HCT116 (cell line): ENCODE measurements at regions not wholly inside any gene's neighbourhood (a gene's known extent, or its start where the extent isn't known, plus 50 kb on each side); places are given as distances from the start of the nearest gene placed in this dataset.

ENCODE experiments used
- ATAC-seq: fragments of 200-7000 bp; cut with Tn5 transposase; 2 replicates; pipeline ENCODE4 v1.9.1; 2020; ENCODE audit warnings: mild to moderate bottlenecking, moderate library complexity
- BruUV-seq: library from RNA; stranded (reverse); fragments of 400-500 nt; replicated peaks from 2 replicates; lab custom pipeline; 2021; lab: Mats Ljungman, UMichigan
- CTCF ChIA-PET: fragments of 300-600 bp; sonication (Branson Sonifier 250); formaldehyde crosslinking; loops from one replicate; lab custom pipeline; 2021; ENCODE audit warnings: antibody characterized with exemption; lab: Charles Lee
- POLR2A ChIA-PET: fragments of 300-600, 350-600 bp; sonication (Branson Sonifier 250); formaldehyde crosslinking; loops from one replicate; lab custom pipeline; 2021; ENCODE audit warnings: antibody characterized with exemption; lab: Charles Lee
- RAD21 ChIA-PET, 2 experiments: fragments of 300-600 bp; sonication (Branson Sonifier 250); formaldehyde crosslinking; loops; one replicate each; lab custom pipeline; 2023; ENCODE audit warnings: low total read pairs in 2 of 2; ENCODE audit not compliant: uncharacterized antibody in 2 of 2, unreplicated experiment in 2 of 2, low non-redundant PET in 1 of 2; lab: Charles Lee
- DNase-seq: peaks from one replicate; pipeline ENCODE4 v3.0.0-alpha.2; 2010; ENCODE audit warnings: low read depth, low spot score
- H2AFZ ChIP-seq: fragments of 200-600 bp; shearing (Covaris generic), sonication (generic); 2 replicates; pipeline ENCODE4 v1.6.1; 2017; ENCODE audit warnings: low read depth, mixed run types, mixed read lengths, antibody characterized with exemption, low read length; ENCODE audit not compliant: poor library complexity, severe bottlenecking
- H3K27ac ChIP-seq: 2 replicates; pipeline ENCODE4 v1.5.1; 2012; ENCODE audit warnings: low read depth, low read length
- H3K27me3 ChIP-seq: fragments of 200-600 bp; sonication (generic); 2 replicates; pipeline ENCODE4 v1.6.1; 2016; ENCODE audit warnings: mixed run types, low read length, mixed read lengths; ENCODE audit not compliant: insufficient read depth
- H3K36me3 ChIP-seq, 2 experiments: fragments of 200-500 bp in 1 of 2; fragments of 200-600 bp in 1 of 2; sonication (Bioruptor generic) in 1 of 2; sonication (generic) in 1 of 2; 2 replicates each; pipeline versions ENCODE4 v1.5.1 to v1.6.1; 2014 to 2016; ENCODE audit warnings: low read length in 2 of 2, inconsistent platforms in 1 of 2, mixed read lengths in 1 of 2, mixed run types in 1 of 2; ENCODE audit not compliant: insufficient read depth in 2 of 2, control insufficient read depth in 1 of 2
- H3K4me1 ChIP-seq, 2 experiments: fragments of 200-600 bp in 1 of 2; sonication (generic) in 1 of 2; 2 replicates each; pipeline versions ENCODE4 v1.5.1 to v1.6.1; 2012 to 2017; ENCODE audit warnings: low read length in 2 of 2, inconsistent platforms in 1 of 2, mild to moderate bottlenecking in 1 of 2, mixed read lengths in 1 of 2, mixed run types in 1 of 2, moderate library complexity in 1 of 2; ENCODE audit not compliant: insufficient read depth in 2 of 2, control insufficient read depth in 1 of 2
- H3K4me2 ChIP-seq: fragments of 200-600 bp; sonication (generic); 2 replicates; pipeline ENCODE4 v1.6.1; 2017; ENCODE audit warnings: mixed run types, low read length, mixed read lengths
- H3K4me3 ChIP-seq, 2 experiments: fragments of 200-600 bp in 1 of 2; sonication (generic) in 1 of 2; replicated peaks in 1 of 2; 2 replicates each; pipeline ENCODE4 v1.5.1; 2011 to 2016; ENCODE audit warnings: low read length in 2 of 2, control low read depth in 1 of 2, low read depth in 1 of 2, mild to moderate bottlenecking in 1 of 2, mixed read lengths in 1 of 2, mixed run types in 1 of 2
- H3K79me2 ChIP-seq: fragments of 200-600 bp; sonication (generic); 2 replicates; pipeline ENCODE4 v1.6.1; 2017; ENCODE audit warnings: mild to moderate bottlenecking, mixed run types, low read length, moderate library complexity, mixed read lengths; ENCODE audit not compliant: insufficient read depth
- H3K9ac ChIP-seq: fragments of 200-600 bp; sonication (generic); 2 replicates; pipeline ENCODE4 v1.6.1; 2016; ENCODE audit warnings: low read length, mixed read lengths
- H3K9me2 ChIP-seq: fragments of 200-600 bp; sonication (generic), shearing (Covaris generic); 2 replicates; pipeline ENCODE4 v1.6.1; 2017; ENCODE audit warnings: mixed run types, mild to moderate bottlenecking, moderate library complexity; ENCODE audit not compliant: insufficient read depth
- H3K9me3 ChIP-seq, 2 experiments: fragments of 200-500 bp in 1 of 2; fragments of 200-600 bp in 1 of 2; sonication (Bioruptor generic) in 1 of 2; sonication (generic) in 1 of 2; 2 replicates each; pipeline ENCODE4 v1.6.1; 2014 to 2017; ENCODE audit warnings: low read length in 2 of 2, mixed read lengths in 2 of 2, inconsistent platforms in 1 of 2, low read depth in 1 of 2, mild to moderate bottlenecking in 1 of 2, mixed run types in 1 of 2, moderate library complexity in 1 of 2; ENCODE audit not compliant: control insufficient read depth in 1 of 2, insufficient read depth in 1 of 2
- H4K20me1 ChIP-seq: fragments of 200-600 bp; sonication (generic), shearing (Covaris generic); 2 replicates; pipeline ENCODE4 v1.6.1; 2017; ENCODE audit warnings: mixed run types, mild to moderate bottlenecking, moderate library complexity; ENCODE audit not compliant: insufficient read depth
- ATF3 ChIP-seq: IDR thresholded peaks from 2 replicates; pipeline ENCODE4 v1.6.1; 2012
- CBX3 ChIP-seq: IDR thresholded peaks from 2 replicates; pipeline ENCODE4 v1.6.1; 2012; ENCODE audit warnings: low read depth
- CEBPB ChIP-seq: IDR thresholded peaks from 2 replicates; pipeline ENCODE4 v1.6.1; 2012; ENCODE audit warnings: low read depth
- CTCF ChIP-seq, 3 experiments: fragments of 200-600 bp in 1 of 3; sonication (generic) in 1 of 3; IDR thresholded peaks in 2 of 3; conservative IDR thresholded peaks in 1 of 3; 2 replicates each; pipeline ENCODE4 v1.5.1; 2012 to 2017; ENCODE audit warnings: low read depth in 2 of 3, low read length in 2 of 3, antibody characterized with exemption in 1 of 3, borderline replicate concordance in 1 of 3, control low read depth in 1 of 3, mild to moderate bottlenecking in 1 of 3, mixed read lengths in 1 of 3, mixed run types in 1 of 3, moderate library complexity in 1 of 3; ENCODE audit not compliant: insufficient read depth in 1 of 3
- EGR1 ChIP-seq: IDR thresholded peaks from 2 replicates; pipeline ENCODE4 v1.6.1; 2012; ENCODE audit warnings: low read depth
- ELF1 ChIP-seq: IDR thresholded peaks from 2 replicates; pipeline ENCODE4 v1.6.1; 2012; ENCODE audit warnings: low read depth, borderline replicate concordance
- EZH2 ChIP-seq: fragments of 200-600 bp; sonication (generic); IDR thresholded peaks from 2 replicates; pipeline ENCODE4 v1.6.1; 2017; ENCODE audit warnings: antibody characterized with exemption, mixed run types
- FOSL1 ChIP-seq: IDR thresholded peaks from 2 replicates; pipeline ENCODE4 v1.6.1; 2012; ENCODE audit warnings: low read depth
- JUND ChIP-seq: IDR thresholded peaks from 2 replicates; pipeline ENCODE4 v1.6.1; 2012
- RAD21 ChIP-seq: IDR thresholded peaks from 2 replicates; pipeline ENCODE4 v1.6.1; 2012; ENCODE audit warnings: low read depth, mild to moderate bottlenecking
- REST ChIP-seq: IDR thresholded peaks from 2 replicates; pipeline ENCODE4 v1.6.1; 2012; ENCODE audit warnings: low read depth
- SP1 ChIP-seq: IDR thresholded peaks from 2 replicates; pipeline ENCODE4 v1.6.1; 2012; ENCODE audit warnings: low read depth
- SRF ChIP-seq: IDR thresholded peaks from 2 replicates; pipeline ENCODE4 v1.6.1; 2012; ENCODE audit warnings: low read depth
- TCF7L2 ChIP-seq: IDR thresholded peaks from 2 replicates; pipeline ENCODE4 v1.7.0; 2011; ENCODE audit warnings: borderline replicate concordance, inconsistent platforms; ENCODE audit not compliant: insufficient read depth, insufficient read length; ENCODE audit errors: extremely low read depth
- ZBTB33 ChIP-seq: IDR thresholded peaks from 2 replicates; pipeline ENCODE4 v1.6.1; 2011; ENCODE audit warnings: mild to moderate bottlenecking, low read length, moderate library complexity; ENCODE audit not compliant: insufficient replicate concordance; ENCODE audit errors: extremely low read depth
- ZFX ChIP-seq: fragments of 450-650 bp; IDR thresholded peaks from 2 replicates; pipeline ENCODE4 v1.6.1; 2017
- ZNF274 ChIP-seq: fragments of 200-500 bp; sonication (Bioruptor generic); IDR thresholded peaks from 2 replicates; pipeline ENCODE4 v1.6.1; 2014; ENCODE audit warnings: mild to moderate bottlenecking, low read depth, low read length, inconsistent platforms
- intact Hi-C: fragments of 100-400 bp; cut with micrococcal nuclease; formaldehyde crosslinking; loops from 2 replicates; pipeline ENCODE4 v1.10.0; 2022

- DNase-seq (no peak), ATAC-seq (no peak)
- Histone ChIP-seq H3K4me3 (no peak overlapping the region), H3K4me2 (no peak overlapping the region), H4K20me1 (no peaks in the 10 kb centered on the region), H3K4me1 (no peaks in the 10 kb centered on the region), H3K27ac (no peak overlapping the region), H2AFZ (no peak overlapping the region), H3K9me3 (no peaks in the 10 kb centered on the region), H3K36me3 (no peaks in the 10 kb centered on the region), H3K79me2 (no peaks in the 10 kb centered on the region), H3K9me2 (no peaks in the 10 kb centered on the region), H3K27me3 (no peaks in the 10 kb centered on the region), H3K9ac (no peak overlapping the region)
- ChIA-PET CTCF (no interaction called here), RAD21 (no interaction called here), POLR2A (no interaction called here)
- TF ChIP-seq ZFX (no peak), ELF1 (no peak), TCF7L2 (no peak), CEBPB (no peak), SP1 (no peak), FOSL1 (no peak), REST (no peak), ZNF274 (no peak), ZBTB33 (no peak), JUND (no peak), SRF (no peak), EGR1 (no peak), RAD21 (no peak), CBX3 (no peak), EZH2 (no peak), CTCF (IDR thresholded peaks at IDR 0.05 in 2 of 3, conservative IDR thresholded peaks at IDR 0.05 in 1 of 3; ENCODE audit: borderline replicate concordance in 1 of 3, insufficient read depth in 1 of 3, low read depth in 2 of 3, low read length in 2 of 3) (no peak), ATF3 (no peak)
- no TSS peak for BruUV-seq
- intact Hi-C loops: no loop called here
Measured at GRCh38 chr4:127425202-127425845, 207.4 kb upstream of the INTU start.
